Esophagus muscularis mucosa (tissue), 4 donors: ENCODE measurements at regions not wholly inside any gene's neighbourhood (a gene's known extent, or its start where the extent isn't known, plus 50 kb on each side); places are given as distances from the start of the nearest gene placed in this dataset.

ENCODE experiments used
- DNase-seq: peaks from one replicate; pipeline ENCODE4 v3.0.0-alpha.2; 2017; ENCODE audit errors: extremely low spot score
- H3K27ac ChIP-seq, 4 donors: fragments of 200-600 bp; sonication (generic); replicated peaks in 1 of 4; 1 replicate in 3 of 4; 2 replicates in 1 of 4; pipeline ENCODE4 v1.5.1; 2016 to 2019; ENCODE audit warnings: mild to moderate bottlenecking in 1 of 4
- H3K27me3 ChIP-seq, 4 donors: fragments of 200-600 bp; sonication (generic); one replicate each; pipeline versions ENCODE4 v1.5.1 to v1.6.0; 2016 to 2019
- H3K36me3 ChIP-seq, 4 donors: fragments of 200-600 bp; sonication (generic); one replicate each; pipeline ENCODE4 v1.5.1; 2016 to 2019
- H3K4me1 ChIP-seq, 4 donors: fragments of 200-600 bp; sonication (generic); one replicate each; pipeline ENCODE4 v1.5.1; 2016 to 2019
- H3K4me3 ChIP-seq, 4 donors: fragments of 200-600 bp; sonication (generic); 1 replicate in 2 of 4; 2 replicates in 2 of 4; pipeline ENCODE4 v1.5.1; 2016 to 2019; ENCODE audit warnings: mild to moderate bottlenecking in 4 of 4, moderate library complexity in 1 of 4
- H3K9me3 ChIP-seq, 4 donors: fragments of 200-600 bp; sonication (generic); 1 replicate in 3 of 4; 2 replicates in 1 of 4; pipeline ENCODE4 v1.5.1; 2016 to 2019
- EP300 ChIP-seq: sonication (generic); formaldehyde crosslinking; IDR thresholded peaks from one replicate; pipeline ENCODE4 v1.6.1; 2017; ENCODE audit warnings: antibody characterized with exemption
- POLR2A ChIP-seq: fragments of 450-650 bp; IDR thresholded peaks from one replicate; pipeline ENCODE4 v1.6.1; 2017; ENCODE audit warnings: antibody characterized with exemption, moderate library complexity, mild to moderate bottlenecking, low read depth
- POLR2AphosphoS5 ChIP-seq, 2 donors: sonication (generic); formaldehyde crosslinking; IDR thresholded peaks; one replicate each; pipeline ENCODE4 v1.6.1; 2017; ENCODE audit warnings: antibody characterized with exemption in 2 of 2
- WGBS: methylation state at CpG from one replicate; pipeline ENCODE4 v1.1.5; 2018; 5-methylcytosine and 5-hydroxymethylcytosine counted together
- intact Hi-C: fragments of 100-400 bp; cut with DNase I; formaldehyde crosslinking; loops from one replicate; pipeline ENCODE4 v1.15.1; 2023
- TF ChIP-seq, protein P1 (sequence below), 3 experiments: fragments of 200-600 bp in 2 of 3; fragments of 450-650 bp in 1 of 3; sonication (generic) in 2 of 3; IDR thresholded peaks; one replicate each; pipeline ENCODE4 v1.5.1; 2017 to 2019; ENCODE audit warnings: antibody characterized with exemption in 3 of 3, mild to moderate bottlenecking in 2 of 3, moderate library complexity in 1 of 3

DNA sequence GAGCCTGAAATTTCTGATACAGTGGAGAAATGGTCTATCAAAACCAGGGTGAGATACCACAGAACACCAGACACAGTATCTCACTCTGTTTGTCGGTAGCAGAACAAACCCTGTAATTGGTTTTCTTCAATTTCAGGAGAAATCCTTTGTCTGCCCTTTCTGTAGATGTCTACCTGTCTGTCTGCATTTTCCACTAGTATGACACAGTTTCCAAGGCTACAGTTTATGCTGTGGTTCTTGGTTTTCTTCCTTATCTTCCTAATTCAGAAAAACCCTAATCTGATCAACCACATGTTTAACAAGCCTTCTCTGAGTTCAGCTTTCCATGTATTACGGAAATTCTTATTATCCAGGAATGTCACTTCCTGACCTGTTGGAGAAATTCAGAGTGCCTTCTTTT is 70.8 kb downstream of the SCN11A start:
- no peaks in the 10 kb centered on the region for H3K4me1 ChIP-seq
- intact Hi-C loops = no loop called here
- 92% methylated on average over 2 of the region's 2 CpGs for WGBS
- TF ChIP-seq POLR2A = no peak
- TF ChIP-seq POLR2AphosphoS5 (IDR thresholded peaks at IDR 0.05) = no peak
- TF ChIP-seq, protein P1, sequence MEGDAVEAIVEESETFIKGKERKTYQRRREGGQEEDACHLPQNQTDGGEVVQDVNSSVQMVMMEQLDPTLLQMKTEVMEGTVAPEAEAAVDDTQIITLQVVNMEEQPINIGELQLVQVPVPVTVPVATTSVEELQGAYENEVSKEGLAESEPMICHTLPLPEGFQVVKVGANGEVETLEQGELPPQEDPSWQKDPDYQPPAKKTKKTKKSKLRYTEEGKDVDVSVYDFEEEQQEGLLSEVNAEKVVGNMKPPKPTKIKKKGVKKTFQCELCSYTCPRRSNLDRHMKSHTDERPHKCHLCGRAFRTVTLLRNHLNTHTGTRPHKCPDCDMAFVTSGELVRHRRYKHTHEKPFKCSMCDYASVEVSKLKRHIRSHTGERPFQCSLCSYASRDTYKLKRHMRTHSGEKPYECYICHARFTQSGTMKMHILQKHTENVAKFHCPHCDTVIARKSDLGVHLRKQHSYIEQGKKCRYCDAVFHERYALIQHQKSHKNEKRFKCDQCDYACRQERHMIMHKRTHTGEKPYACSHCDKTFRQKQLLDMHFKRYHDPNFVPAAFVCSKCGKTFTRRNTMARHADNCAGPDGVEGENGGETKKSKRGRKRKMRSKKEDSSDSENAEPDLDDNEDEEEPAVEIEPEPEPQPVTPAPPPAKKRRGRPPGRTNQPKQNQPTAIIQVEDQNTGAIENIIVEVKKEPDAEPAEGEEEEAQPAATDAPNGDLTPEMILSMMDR (IDR thresholded peaks at IDR 0.05) = no peak
- TF ChIP-seq EP300 = no peak
- H3K36me3 ChIP-seq = no peaks in the 10 kb centered on the region
- H3K4me3 ChIP-seq = no peak overlapping the region
- no peaks in the 10 kb centered on the region for H3K9me3 ChIP-seq
- H3K27ac ChIP-seq = no peak overlapping the region
- DNase-seq = no peak
- H3K27me3 ChIP-seq = no peaks in the 10 kb centered on the region

DNA sequence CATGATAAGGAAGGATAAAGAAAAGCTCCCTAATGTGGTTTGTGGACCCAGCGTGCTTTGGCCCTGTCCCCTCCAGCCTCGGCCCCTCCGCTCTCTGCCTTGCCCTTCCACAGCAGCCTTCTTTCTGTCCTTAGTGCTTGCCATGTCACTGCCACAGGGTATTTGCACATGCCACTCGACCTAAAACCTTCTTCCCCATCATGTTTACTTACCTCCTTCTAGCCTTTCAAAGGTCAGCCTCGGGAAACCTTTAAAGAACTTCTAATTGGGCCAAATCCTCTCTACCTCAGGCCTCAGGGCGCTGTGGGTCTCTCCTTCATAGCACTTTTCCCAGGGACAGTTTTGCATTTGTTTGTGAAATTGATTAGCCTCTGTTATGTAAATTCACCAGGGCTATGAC is 73.0 kb downstream of the SCN11A start:
- Histone ChIP-seq H3K4me1 (no peaks in the 10 kb centered on the region), H3K9me3 (no peaks in the 10 kb centered on the region), H3K27ac (no peak overlapping the region), H3K27me3 (no peaks in the 10 kb centered on the region), H3K36me3 (no peaks in the 10 kb centered on the region), H3K4me3 (no peak overlapping the region)
- intact Hi-C loops = no loop called here
- DNase-seq = peak; percentile 19
- TF ChIP-seq EP300 = no peak
- no peak for TF ChIP-seq POLR2A
- TF ChIP-seq, protein P1 (IDR thresholded peaks at IDR 0.05) = no peak
- no peak for TF ChIP-seq POLR2AphosphoS5 (IDR thresholded peaks at IDR 0.05)
- WGBS = 72% methylated on average over 6 of the region's 6 CpGs

DNA sequence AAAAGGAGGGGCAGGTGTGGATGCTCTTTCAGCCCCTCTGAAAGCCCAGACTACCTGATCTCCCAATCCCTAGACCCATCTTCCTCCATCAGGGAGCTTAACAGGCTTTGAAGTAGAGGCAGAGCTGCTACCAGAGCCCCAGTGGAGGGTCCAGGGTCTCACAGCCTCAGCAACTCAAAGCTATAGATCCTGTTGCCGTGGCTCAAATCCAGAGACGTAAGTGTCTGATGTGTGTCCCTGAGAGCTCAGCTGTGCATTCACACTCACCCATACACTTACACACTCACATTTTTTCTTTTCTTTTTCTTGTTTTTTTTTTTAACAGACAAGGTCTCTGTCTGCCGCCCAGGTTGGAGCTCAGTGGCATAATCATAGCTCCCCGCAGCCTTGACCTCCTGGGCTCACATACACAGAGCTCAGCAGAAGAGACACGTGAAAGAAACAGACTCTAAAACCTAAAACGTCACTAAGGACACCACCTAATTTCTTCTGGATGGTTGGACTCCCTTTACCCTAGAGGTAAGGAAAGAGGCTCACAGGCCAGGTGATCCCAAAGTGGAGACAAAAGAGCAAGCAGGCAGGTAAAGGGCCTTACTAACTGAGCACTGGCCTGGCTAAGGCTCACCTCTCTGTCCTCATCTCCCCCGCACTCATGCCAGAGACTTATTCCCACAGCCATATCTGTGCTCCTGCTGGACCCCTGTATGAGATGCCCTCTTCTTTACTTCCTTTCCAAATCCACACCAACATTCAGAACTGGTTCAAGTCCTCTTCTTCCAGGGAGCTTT is 80.7 kb downstream of the SCN11A start:
- Histone ChIP-seq H3K27me3 (peaks cover 0 to 11% (median 0%) of the 10 kb centered on the region in 4 donors), H3K27ac (no peak overlapping the region), H3K4me3 (no peak overlapping the region), H3K9me3 (no peaks in the 10 kb centered on the region), H3K36me3 (no peaks in the 10 kb centered on the region), H3K4me1 (no peaks in the 10 kb centered on the region)
- intact Hi-C loops = no loop called here
- DNase-seq = peak; percentile 57
- TF ChIP-seq EP300 = no peak
- no peak for TF ChIP-seq POLR2A
- TF ChIP-seq POLR2AphosphoS5 (IDR thresholded peaks at IDR 0.05) = no peak
- TF ChIP-seq, protein P1 (IDR thresholded peaks at IDR 0.05) = no peak
- 87% methylated on average over 7 of the region's 7 CpGs for WGBS

DNA sequence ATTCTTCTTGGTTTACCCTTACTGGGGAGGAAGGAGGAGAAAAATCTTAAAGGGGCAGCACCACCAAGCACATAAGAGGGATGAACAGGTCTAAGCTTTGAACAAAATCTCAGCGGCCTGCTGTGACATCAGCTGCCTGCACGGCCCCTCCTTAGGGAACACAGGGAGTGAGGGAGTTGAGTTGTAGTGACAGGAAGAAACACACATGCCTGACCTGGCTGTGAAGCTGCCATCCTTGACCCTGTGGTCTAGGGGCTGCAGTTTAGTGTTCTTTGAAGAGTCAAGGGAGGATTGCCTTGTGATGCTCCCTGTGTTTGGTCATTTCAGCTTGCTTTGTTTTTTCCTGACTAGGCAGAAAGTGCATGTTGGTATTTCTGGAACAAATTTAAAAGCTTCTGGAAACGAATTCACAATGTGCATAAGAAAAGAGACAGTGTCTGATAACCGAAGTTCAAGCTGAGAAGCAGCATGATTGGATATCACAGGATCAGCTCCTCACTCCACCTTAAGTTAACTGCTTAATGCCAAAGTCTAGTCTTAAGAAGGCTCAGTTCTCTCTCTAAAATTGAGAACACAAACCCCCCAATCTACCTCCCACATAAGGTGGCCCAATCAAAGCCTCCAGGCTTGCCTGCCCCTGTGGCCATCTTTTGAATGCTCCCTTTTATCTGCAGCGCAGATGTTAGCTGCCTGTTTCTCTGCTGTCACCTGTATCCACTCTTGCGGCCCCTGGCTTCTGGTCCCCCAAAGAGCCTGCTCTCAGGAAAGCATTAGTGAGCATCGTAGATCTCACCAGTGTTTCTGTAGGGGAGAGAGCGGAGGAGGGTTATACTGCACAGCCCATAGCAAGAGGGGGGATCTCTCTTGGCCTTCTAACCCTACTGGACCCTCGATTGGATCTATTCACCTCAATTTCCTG is 82.2 kb downstream of the SCN11A start:
- H3K9me3 ChIP-seq = no peaks in the 10 kb centered on the region
- intact Hi-C loops = no loop called here
- TF ChIP-seq POLR2A (no peak), EP300 (no peak), POLR2AphosphoS5 (IDR thresholded peaks at IDR 0.05) (no peak)
- TF ChIP-seq, protein P1 (IDR thresholded peaks at IDR 0.05) = no peak
- H3K27me3 ChIP-seq = peaks cover 0 to 11% (median 0%) of the 10 kb centered on the region in 4 donors
- WGBS = 61% methylated on average over 9 of the region's 9 CpGs
- H3K27ac ChIP-seq = no peak overlapping the region
- H3K4me1 ChIP-seq = no peaks in the 10 kb centered on the region
- H3K4me3 ChIP-seq = no peak overlapping the region
- no peaks in the 10 kb centered on the region for H3K36me3 ChIP-seq
- DNase-seq = peak; percentile 70
